HCT116 (cell line): ENCODE measurements at regions not wholly inside any gene's neighbourhood (a gene's known extent, or its start where the extent isn't known, plus 50 kb on each side); places are given as distances from the start of the nearest gene placed in this dataset.

Experiments used
- ATAC-seq: fragments of 200-7000 bp; cut with Tn5 transposase; 2 replicates; pipeline ENCODE4 v1.9.1; 2020; ENCODE audit warnings: mild to moderate bottlenecking, moderate library complexity
- BruUV-seq: library from RNA; stranded (reverse); fragments of 400-500 nt; replicated peaks from 2 replicates; lab custom pipeline; 2021; lab: Mats Ljungman, UMichigan
- CTCF ChIA-PET: fragments of 300-600 bp; sonication (Branson Sonifier 250); formaldehyde crosslinking; loops from one replicate; lab custom pipeline; 2021; ENCODE audit warnings: antibody characterized with exemption; lab: Charles Lee
- POLR2A ChIA-PET: fragments of 300-600, 350-600 bp; sonication (Branson Sonifier 250); formaldehyde crosslinking; loops from one replicate; lab custom pipeline; 2021; ENCODE audit warnings: antibody characterized with exemption; lab: Charles Lee
- RAD21 ChIA-PET, 2 experiments: fragments of 300-600 bp; sonication (Branson Sonifier 250); formaldehyde crosslinking; loops; one replicate each; lab custom pipeline; 2023; ENCODE audit warnings: low total read pairs in 2 of 2; ENCODE audit not compliant: uncharacterized antibody in 2 of 2, unreplicated experiment in 2 of 2, low non-redundant PET in 1 of 2; lab: Charles Lee
- DNase-seq: peaks from one replicate; pipeline ENCODE4 v3.0.0-alpha.2; 2010; ENCODE audit warnings: low read depth, low spot score
- H2AFZ ChIP-seq: fragments of 200-600 bp; shearing (Covaris generic), sonication (generic); 2 replicates; pipeline ENCODE4 v1.6.1; 2017; ENCODE audit warnings: low read depth, mixed run types, mixed read lengths, antibody characterized with exemption, low read length; ENCODE audit not compliant: poor library complexity, severe bottlenecking
- H3K27ac ChIP-seq: 2 replicates; pipeline ENCODE4 v1.5.1; 2012; ENCODE audit warnings: low read depth, low read length
- H3K27me3 ChIP-seq: fragments of 200-600 bp; sonication (generic); 2 replicates; pipeline ENCODE4 v1.6.1; 2016; ENCODE audit warnings: mixed run types, low read length, mixed read lengths; ENCODE audit not compliant: insufficient read depth
- H3K36me3 ChIP-seq, 2 experiments: fragments of 200-500 bp in 1 of 2; fragments of 200-600 bp in 1 of 2; sonication (Bioruptor generic) in 1 of 2; sonication (generic) in 1 of 2; 2 replicates each; pipeline versions ENCODE4 v1.5.1 to v1.6.1; 2014 to 2016; ENCODE audit warnings: low read length in 2 of 2, inconsistent platforms in 1 of 2, mixed read lengths in 1 of 2, mixed run types in 1 of 2; ENCODE audit not compliant: insufficient read depth in 2 of 2, control insufficient read depth in 1 of 2
- H3K4me1 ChIP-seq, 2 experiments: fragments of 200-600 bp in 1 of 2; sonication (generic) in 1 of 2; 2 replicates each; pipeline versions ENCODE4 v1.5.1 to v1.6.1; 2012 to 2017; ENCODE audit warnings: low read length in 2 of 2, inconsistent platforms in 1 of 2, mild to moderate bottlenecking in 1 of 2, mixed read lengths in 1 of 2, mixed run types in 1 of 2, moderate library complexity in 1 of 2; ENCODE audit not compliant: insufficient read depth in 2 of 2, control insufficient read depth in 1 of 2
- H3K4me2 ChIP-seq: fragments of 200-600 bp; sonication (generic); 2 replicates; pipeline ENCODE4 v1.6.1; 2017; ENCODE audit warnings: mixed run types, low read length, mixed read lengths
- H3K4me3 ChIP-seq, 2 experiments: fragments of 200-600 bp in 1 of 2; sonication (generic) in 1 of 2; replicated peaks in 1 of 2; 2 replicates each; pipeline ENCODE4 v1.5.1; 2011 to 2016; ENCODE audit warnings: low read length in 2 of 2, control low read depth in 1 of 2, low read depth in 1 of 2, mild to moderate bottlenecking in 1 of 2, mixed read lengths in 1 of 2, mixed run types in 1 of 2
- H3K79me2 ChIP-seq: fragments of 200-600 bp; sonication (generic); 2 replicates; pipeline ENCODE4 v1.6.1; 2017; ENCODE audit warnings: mild to moderate bottlenecking, mixed run types, low read length, moderate library complexity, mixed read lengths; ENCODE audit not compliant: insufficient read depth
- H3K9ac ChIP-seq: fragments of 200-600 bp; sonication (generic); 2 replicates; pipeline ENCODE4 v1.6.1; 2016; ENCODE audit warnings: low read length, mixed read lengths
- H3K9me2 ChIP-seq: fragments of 200-600 bp; sonication (generic), shearing (Covaris generic); 2 replicates; pipeline ENCODE4 v1.6.1; 2017; ENCODE audit warnings: mixed run types, mild to moderate bottlenecking, moderate library complexity; ENCODE audit not compliant: insufficient read depth
- H3K9me3 ChIP-seq, 2 experiments: fragments of 200-500 bp in 1 of 2; fragments of 200-600 bp in 1 of 2; sonication (Bioruptor generic) in 1 of 2; sonication (generic) in 1 of 2; 2 replicates each; pipeline ENCODE4 v1.6.1; 2014 to 2017; ENCODE audit warnings: low read length in 2 of 2, mixed read lengths in 2 of 2, inconsistent platforms in 1 of 2, low read depth in 1 of 2, mild to moderate bottlenecking in 1 of 2, mixed run types in 1 of 2, moderate library complexity in 1 of 2; ENCODE audit not compliant: control insufficient read depth in 1 of 2, insufficient read depth in 1 of 2
- H4K20me1 ChIP-seq: fragments of 200-600 bp; sonication (generic), shearing (Covaris generic); 2 replicates; pipeline ENCODE4 v1.6.1; 2017; ENCODE audit warnings: mixed run types, mild to moderate bottlenecking, moderate library complexity; ENCODE audit not compliant: insufficient read depth
- CTCF ChIP-seq, 3 experiments: fragments of 200-600 bp in 1 of 3; sonication (generic) in 1 of 3; IDR thresholded peaks in 2 of 3; conservative IDR thresholded peaks in 1 of 3; 2 replicates each; pipeline ENCODE4 v1.5.1; 2012 to 2017; ENCODE audit warnings: low read depth in 2 of 3, low read length in 2 of 3, antibody characterized with exemption in 1 of 3, borderline replicate concordance in 1 of 3, control low read depth in 1 of 3, mild to moderate bottlenecking in 1 of 3, mixed read lengths in 1 of 3, mixed run types in 1 of 3, moderate library complexity in 1 of 3; ENCODE audit not compliant: insufficient read depth in 1 of 3
- POLR2A ChIP-seq: IDR thresholded peaks from 2 replicates; pipeline ENCODE4 v1.7.0; 2011; ENCODE audit warnings: borderline replicate concordance; ENCODE audit not compliant: insufficient read depth, insufficient read length; ENCODE audit errors: extremely low read depth
- RAD21 ChIP-seq: IDR thresholded peaks from 2 replicates; pipeline ENCODE4 v1.6.1; 2012; ENCODE audit warnings: low read depth, mild to moderate bottlenecking
- SP1 ChIP-seq: IDR thresholded peaks from 2 replicates; pipeline ENCODE4 v1.6.1; 2012; ENCODE audit warnings: low read depth
- SRF ChIP-seq: IDR thresholded peaks from 2 replicates; pipeline ENCODE4 v1.6.1; 2012; ENCODE audit warnings: low read depth
- intact Hi-C: fragments of 100-400 bp; cut with micrococcal nuclease; formaldehyde crosslinking; loops from 2 replicates; pipeline ENCODE4 v1.10.0; 2022
- TF ChIP-seq, protein P1 (sequence below): IDR thresholded peaks from 2 replicates; pipeline ENCODE4 v1.6.1; 2012

DNA sequence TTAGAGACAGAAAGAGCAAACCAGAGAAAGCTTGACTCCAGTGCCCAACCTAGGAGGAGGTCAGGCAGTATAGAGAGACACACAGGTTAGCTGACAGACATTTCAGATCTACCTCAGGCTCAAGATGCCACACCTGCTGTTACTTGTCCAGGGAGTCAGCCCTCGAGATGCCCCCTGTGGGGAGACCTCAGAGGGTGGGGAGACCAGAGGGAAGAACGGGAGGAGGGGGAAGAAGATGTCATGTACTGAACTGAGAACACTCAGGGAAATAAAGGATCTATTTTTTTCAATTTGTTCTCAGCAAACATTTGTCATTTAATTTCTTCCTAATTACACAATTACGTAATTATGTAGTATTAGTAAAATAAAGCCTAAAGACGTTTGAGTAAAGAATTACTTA, 196.3 kb upstream of the CADM1 start:
- TF ChIP-seq SRF (no peak), SP1 (no peak), CTCF (IDR thresholded peaks at IDR 0.05 in 2 of 3, conservative IDR thresholded peaks at IDR 0.05 in 1 of 3; ENCODE audit: borderline replicate concordance in 1 of 3, insufficient read depth in 1 of 3, low read depth in 2 of 3, low read length in 2 of 3) (no peak), RAD21 (no peak)
- TF ChIP-seq, protein P1, sequence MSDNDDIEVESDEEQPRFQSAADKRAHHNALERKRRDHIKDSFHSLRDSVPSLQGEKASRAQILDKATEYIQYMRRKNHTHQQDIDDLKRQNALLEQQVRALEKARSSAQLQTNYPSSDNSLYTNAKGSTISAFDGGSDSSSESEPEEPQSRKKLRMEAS = no peak
- ATAC-seq = no peak
- no peak overlapping the region for H3K4me3 ChIP-seq
- no peak for DNase-seq
- H3K4me1 ChIP-seq = no peaks in the 10 kb centered on the region
- H3K27ac ChIP-seq = no peak overlapping the region
- H3K9ac ChIP-seq = no peak overlapping the region
- H3K9me3 ChIP-seq = peaks cover 0 to 4% of the 10 kb centered on the region in 2 experiments; a peak in 1 of 4 replicates
- no TSS peak for BruUV-seq
- no peak overlapping the region for H3K4me2 ChIP-seq
- no peak overlapping the region for H2AFZ ChIP-seq
- H3K9me2 ChIP-seq = no peaks in the 10 kb centered on the region
- intact Hi-C loops = no loop called here
- H3K79me2 ChIP-seq = no peaks in the 10 kb centered on the region
- H4K20me1 ChIP-seq = no peaks in the 10 kb centered on the region
- RAD21 ChIA-PET = no interaction called here
- no peaks in the 10 kb centered on the region for H3K27me3 ChIP-seq
- CTCF ChIA-PET = no interaction called here
- POLR2A ChIA-PET = no interaction called here
- no peaks in the 10 kb centered on the region for H3K36me3 ChIP-seq

- intact Hi-C loops = no loop called here
- no peaks in the 10 kb centered on the region for H4K20me1 ChIP-seq
- no peak overlapping the region for H3K9ac ChIP-seq
- H3K4me1 ChIP-seq = no peaks in the 10 kb centered on the region
- H3K27me3 ChIP-seq = no peaks in the 10 kb centered on the region
- no peak overlapping the region for H3K27ac ChIP-seq
- no peaks in the 10 kb centered on the region for H3K79me2 ChIP-seq
- CTCF ChIA-PET = no interaction called here
- no TSS peak for BruUV-seq
- DNase-seq (no peak), ATAC-seq (no peak)
- no peak overlapping the region for H3K4me2 ChIP-seq
- POLR2A ChIA-PET = no interaction called here
- no peak overlapping the region for H3K4me3 ChIP-seq
- RAD21 ChIA-PET = no interaction called here
- no peaks in the 10 kb centered on the region for H3K36me3 ChIP-seq
- H2AFZ ChIP-seq = no peak overlapping the region
- H3K9me3 ChIP-seq = peaks cover 0 to under 1% of the 10 kb centered on the region in 2 experiments; a peak in 1 of 4 replicates
- TF ChIP-seq SRF (no peak), POLR2A (no peak)
- H3K9me2 ChIP-seq = no peaks in the 10 kb centered on the region
These were observed 195.5 kb upstream of the CADM1 start for GRCh38 chr11:115699733-115700132.
